Neural crest cell (in vitro differentiated cells): ENCODE measurements at regions not wholly inside any gene's neighbourhood (a gene's known extent, or its start where the extent isn't known, plus 50 kb on each side); places are given as distances from the start of the nearest gene placed in this dataset.

Experiments
- DNase-seq: peaks from one replicate; pipeline ENCODE4 v3.0.0; 2021; ENCODE audit warnings: low read depth, mixed read lengths, low spot score
- H3K27ac Mint-ChIP-seq: one replicate; pipeline ENCODE4 v1.8.0; 2021; ENCODE audit warnings: mild to moderate bottlenecking, mixed read lengths; ENCODE audit not compliant: unreplicated experiment
- H3K27me3 Mint-ChIP-seq: 2 replicates; pipeline ENCODE4 v1.8.0; 2021; ENCODE audit warnings: low read depth, mild to moderate bottlenecking, mixed read lengths
- H3K36me3 Mint-ChIP-seq: 2 replicates; pipeline ENCODE4 v1.8.0; 2021; ENCODE audit warnings: low read depth, mild to moderate bottlenecking, mixed read lengths
- H3K4me1 Mint-ChIP-seq: 2 replicates; pipeline ENCODE4 v1.8.0; 2021; ENCODE audit warnings: mixed read lengths
- H3K4me3 Mint-ChIP-seq: one replicate; pipeline ENCODE4 v1.8.0; 2021; ENCODE audit warnings: mild to moderate bottlenecking, mixed read lengths
- H3K9me3 Mint-ChIP-seq: 2 replicates; pipeline ENCODE4 v1.8.0; 2021; ENCODE audit warnings: mixed read lengths
- TF ChIP-seq, protein P1 (sequence below): fragments of 200-600 bp; sonication (generic); conservative IDR thresholded peaks from 2 replicates; pipeline ENCODE4 v1.5.0; 2021; ENCODE audit warnings: antibody characterized with exemption, mild to moderate bottlenecking

DNA sequence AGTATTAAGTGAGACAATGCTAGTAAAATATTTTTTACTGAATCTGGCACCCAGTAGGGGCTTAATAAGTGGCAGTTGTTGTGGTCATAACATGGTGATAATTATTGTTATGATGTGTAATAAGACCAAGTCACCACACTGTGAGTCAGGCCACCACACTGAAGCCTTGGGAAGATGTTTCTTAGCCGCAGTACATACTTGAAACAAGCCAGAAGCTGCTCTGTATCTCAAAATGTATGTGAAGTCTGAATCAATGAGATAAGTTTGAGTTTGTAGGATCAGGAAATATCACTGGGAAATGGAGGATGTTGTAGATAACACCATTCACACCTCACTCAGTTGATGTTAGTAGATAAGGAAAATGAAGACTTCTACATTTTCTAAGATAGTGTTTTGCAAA lies 51.3 kb upstream of the PTPN3 start:
- Mint-ChIP-seq H3K4me1 (no peaks in the 10 kb centered on the region), H3K36me3 (no peaks in the 10 kb centered on the region), H3K4me3 (no peak overlapping the region), H3K27ac (no peak overlapping the region), H3K27me3 (peaks cover 13% of the 10 kb centered on the region), H3K9me3 (peaks cover 4% of the 10 kb centered on the region)
- DNase-seq = no peak
- TF ChIP-seq, protein P1, sequence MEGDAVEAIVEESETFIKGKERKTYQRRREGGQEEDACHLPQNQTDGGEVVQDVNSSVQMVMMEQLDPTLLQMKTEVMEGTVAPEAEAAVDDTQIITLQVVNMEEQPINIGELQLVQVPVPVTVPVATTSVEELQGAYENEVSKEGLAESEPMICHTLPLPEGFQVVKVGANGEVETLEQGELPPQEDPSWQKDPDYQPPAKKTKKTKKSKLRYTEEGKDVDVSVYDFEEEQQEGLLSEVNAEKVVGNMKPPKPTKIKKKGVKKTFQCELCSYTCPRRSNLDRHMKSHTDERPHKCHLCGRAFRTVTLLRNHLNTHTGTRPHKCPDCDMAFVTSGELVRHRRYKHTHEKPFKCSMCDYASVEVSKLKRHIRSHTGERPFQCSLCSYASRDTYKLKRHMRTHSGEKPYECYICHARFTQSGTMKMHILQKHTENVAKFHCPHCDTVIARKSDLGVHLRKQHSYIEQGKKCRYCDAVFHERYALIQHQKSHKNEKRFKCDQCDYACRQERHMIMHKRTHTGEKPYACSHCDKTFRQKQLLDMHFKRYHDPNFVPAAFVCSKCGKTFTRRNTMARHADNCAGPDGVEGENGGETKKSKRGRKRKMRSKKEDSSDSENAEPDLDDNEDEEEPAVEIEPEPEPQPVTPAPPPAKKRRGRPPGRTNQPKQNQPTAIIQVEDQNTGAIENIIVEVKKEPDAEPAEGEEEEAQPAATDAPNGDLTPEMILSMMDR = no peak

DNA sequence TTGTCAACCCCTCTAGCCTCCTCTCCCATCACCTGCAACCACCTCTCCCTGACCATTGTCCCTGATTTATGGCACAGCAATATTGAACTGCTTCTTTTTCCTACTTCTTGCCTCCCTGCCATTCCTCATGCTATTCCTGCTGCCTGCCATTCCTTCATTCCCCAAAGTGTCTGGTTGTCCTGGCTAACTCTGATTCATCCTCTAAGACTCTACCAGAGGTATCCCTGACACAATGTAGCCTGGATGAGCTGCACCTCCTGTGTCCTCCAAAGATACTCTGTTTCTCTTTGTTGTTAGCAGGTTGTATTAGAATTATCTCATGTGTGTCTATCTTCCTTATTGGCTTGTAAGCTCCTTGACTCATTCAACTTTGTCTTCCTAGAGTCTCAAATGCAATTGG lies 53.5 kb upstream of the PTPN3 start:
- peaks cover 13% of the 10 kb centered on the region for H3K27me3 Mint-ChIP-seq
- peaks cover under 1% of the 10 kb centered on the region for H3K4me1 Mint-ChIP-seq
- H3K27ac Mint-ChIP-seq = no peak overlapping the region
- no peaks in the 10 kb centered on the region for H3K36me3 Mint-ChIP-seq
- peaks cover 4% of the 10 kb centered on the region for H3K9me3 Mint-ChIP-seq
- H3K4me3 Mint-ChIP-seq = no peak overlapping the region
- TF ChIP-seq, protein P1 = no peak
- DNase-seq = no peak

DNA sequence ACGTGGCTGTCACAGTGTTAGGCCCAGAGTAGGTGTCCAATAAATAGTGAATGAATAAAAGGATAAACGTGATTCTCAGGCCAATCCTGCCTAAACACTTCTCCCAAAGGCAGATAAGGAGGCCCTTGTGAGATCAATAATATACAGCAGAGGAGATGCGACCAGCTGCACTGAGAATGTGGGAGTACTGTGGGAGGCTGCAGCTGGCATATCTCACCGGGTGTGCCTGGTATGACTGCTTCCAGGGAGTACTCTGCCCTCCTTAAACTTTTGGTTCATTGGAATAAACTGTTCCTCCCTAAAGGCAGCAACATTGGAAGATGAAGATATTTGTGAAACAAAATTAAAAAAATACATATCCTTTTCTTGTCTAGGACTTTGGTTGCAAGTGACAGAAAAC lies 57.1 kb upstream of the PTPN3 start:
- TF ChIP-seq, protein P1 = no peak

DNA sequence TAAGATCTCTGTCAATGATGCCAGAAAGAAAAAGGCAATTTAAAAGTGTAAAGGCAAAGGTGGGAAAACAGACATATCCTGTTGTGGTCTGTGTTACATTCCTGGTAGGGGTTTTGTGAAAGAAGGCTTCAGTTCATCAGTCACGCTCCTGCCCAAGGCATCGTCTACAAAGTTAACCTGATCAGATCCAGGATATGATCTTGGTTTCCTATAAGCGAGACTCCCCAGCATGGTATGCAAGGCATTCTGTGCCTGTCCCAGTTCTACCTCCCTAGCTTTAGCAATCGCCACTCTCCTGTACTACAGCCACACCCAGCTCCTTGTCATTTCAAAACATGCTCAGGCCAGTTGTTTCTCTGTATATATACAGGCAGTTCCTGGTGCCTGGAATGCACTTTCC lies 58.0 kb upstream of the PTPN3 start:
- no peak overlapping the region for H3K27ac Mint-ChIP-seq
- TF ChIP-seq, protein P1 = no peak
- H3K36me3 Mint-ChIP-seq = no peaks in the 10 kb centered on the region
- no peak for DNase-seq
- H3K9me3 Mint-ChIP-seq = no peaks in the 10 kb centered on the region
- peaks cover 8% of the 10 kb centered on the region for H3K27me3 Mint-ChIP-seq
- H3K4me1 Mint-ChIP-seq = peaks cover 9% of the 10 kb centered on the region
- no peak overlapping the region for H3K4me3 Mint-ChIP-seq

More for the DNA sequence above, 57.1 kb upstream of the PTPN3 start:
- Mint-ChIP-seq H3K27me3 (peaks cover 10% of the 10 kb centered on the region), H3K4me1 (peaks cover 9% of the 10 kb centered on the region), H3K9me3 (no peaks in the 10 kb centered on the region), H3K36me3 (no peaks in the 10 kb centered on the region), H3K4me3 (no peak overlapping the region), H3K27ac (no peak overlapping the region)
- no peak for DNase-seq

DNA sequence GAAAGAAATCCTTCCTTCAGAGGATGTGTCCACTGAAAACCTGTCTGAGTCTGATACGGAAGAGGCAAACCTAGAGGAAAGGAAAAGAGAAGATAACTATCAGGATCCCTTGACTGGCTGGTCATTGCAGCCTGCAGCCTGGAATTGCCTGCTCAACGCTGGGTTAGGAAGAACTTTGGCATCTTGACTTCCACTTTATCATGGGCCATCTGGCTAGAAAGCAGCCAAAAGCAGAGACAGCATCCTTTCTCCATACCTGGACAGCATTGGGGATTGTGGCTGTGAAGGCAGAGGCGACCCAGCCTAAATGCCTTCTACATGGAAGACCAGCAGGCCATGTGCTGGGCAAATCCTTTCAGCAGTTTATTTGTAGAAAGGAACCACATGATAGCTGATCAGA lies 58.7 kb upstream of the PTPN3 start:
- Mint-ChIP-seq H3K27ac (no peak overlapping the region), H3K4me1 (peaks cover 9% of the 10 kb centered on the region), H3K9me3 (no peaks in the 10 kb centered on the region), H3K4me3 (no peak overlapping the region), H3K27me3 (peaks cover 3% of the 10 kb centered on the region), H3K36me3 (no peaks in the 10 kb centered on the region)
- TF ChIP-seq, protein P1 = no peak
- no peak for DNase-seq

DNA sequence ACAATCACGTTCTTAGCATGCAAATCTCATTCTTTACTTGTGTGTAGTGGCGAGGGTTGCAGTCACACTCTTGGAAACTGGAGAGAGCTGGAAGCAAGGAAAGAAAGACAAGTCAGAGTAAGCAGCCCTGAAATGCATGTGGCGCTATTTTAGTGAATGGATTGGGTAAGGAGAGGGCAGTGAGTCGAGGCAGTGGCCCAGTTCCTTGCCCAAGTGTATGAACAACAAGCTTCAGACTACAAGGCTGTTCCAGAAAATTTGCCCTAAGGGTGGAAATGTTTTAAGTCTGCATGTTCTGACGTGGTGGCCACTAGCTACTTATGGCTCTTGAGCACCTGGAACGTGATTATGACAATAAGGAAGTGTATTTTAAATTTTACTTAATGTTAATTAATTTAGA lies 59.4 kb upstream of the PTPN3 start:
- Mint-ChIP-seq H3K27ac (no peak overlapping the region), H3K4me1 (peaks cover 9% of the 10 kb centered on the region), H3K27me3 (peaks cover 8% of the 10 kb centered on the region), H3K4me3 (no peak overlapping the region), H3K36me3 (no peaks in the 10 kb centered on the region), H3K9me3 (no peaks in the 10 kb centered on the region)
- TF ChIP-seq, protein P1 = no peak
- DNase-seq = no peak
